Thoracic aorta (tissue), 2 donors: ENCODE measurements at regions not wholly inside any gene's neighbourhood (a gene's known extent, or its start where the extent isn't known, plus 50 kb on each side); places are given as distances from the start of the nearest gene placed in this dataset.

Experiments
- ATAC-seq: fragments of 150-250 bp; one replicate; pipeline ENCODE4 v1.8.0; 2017; ENCODE audit warnings: low read depth; ENCODE audit not compliant: insufficient number of reproducible peaks, low FRiP score
- DNase-seq: peaks from one replicate; pipeline ENCODE4 v3.0.0-alpha.2; 2020; ENCODE audit warnings: low spot score
- H3K27ac ChIP-seq, 2 donors: fragments of 200-600 bp; sonication (generic); 1 replicate in 1 of 2; 2 replicates in 1 of 2; pipeline ENCODE4 v1.5.1; 2016; ENCODE audit warnings: mild to moderate bottlenecking in 2 of 2, moderate library complexity in 2 of 2
- H3K27me3 ChIP-seq: fragments of 200-600 bp; sonication (generic); replicated peaks from 2 replicates; pipeline ENCODE4 v1.6.0; 2016; ENCODE audit warnings: mild to moderate bottlenecking; ENCODE audit not compliant: insufficient read depth
- H3K36me3 ChIP-seq: fragments of 200-600 bp; sonication (generic); one replicate; pipeline ENCODE4 v1.5.1; 2016
- H3K4me1 ChIP-seq, 2 donors: fragments of 200-600 bp; sonication (generic); 1 replicate in 1 of 2; 2 replicates in 1 of 2; pipeline versions ENCODE4 v1.5.1 to v1.6.0; 2016; ENCODE audit warnings: low read depth in 2 of 2, mild to moderate bottlenecking in 1 of 2; ENCODE audit not compliant: control insufficient read depth in 1 of 2
- H3K4me3 ChIP-seq: fragments of 200-600 bp; sonication (generic); 2 replicates; pipeline ENCODE4 v1.5.1; 2016; ENCODE audit warnings: mild to moderate bottlenecking
- H3K9me3 ChIP-seq: fragments of 200-600 bp; sonication (generic); 2 replicates; pipeline ENCODE4 v1.5.1; 2016
- CTCF ChIP-seq: fragments of 200-600 bp; sonication (generic); IDR thresholded peaks from one replicate; pipeline ENCODE4 v1.5.1; 2019; ENCODE audit warnings: antibody characterized with exemption

- Histone ChIP-seq H3K4me3 (no peak overlapping the region), H3K36me3 (no peaks in the 10 kb centered on the region), H3K27ac (no peak overlapping the region), H3K27me3 (no peaks in the 10 kb centered on the region), H3K9me3 (no peaks in the 10 kb centered on the region), H3K4me1 (no peaks in the 10 kb centered on the region)
- TF ChIP-seq CTCF = no peak
- DNase-seq (no peak), ATAC-seq (no peak)
Observed at GRCh38 chr6:18692929-18693685, 306.0 kb downstream of the RNF144B start.

- no peaks in the 10 kb centered on the region for H3K27me3 ChIP-seq
- H3K27ac ChIP-seq = no peak overlapping the region
- no peak overlapping the region for H3K4me3 ChIP-seq
- H3K9me3 ChIP-seq = no peaks in the 10 kb centered on the region
- DNase-seq (no peak), ATAC-seq (no peak)
- H3K4me1 ChIP-seq = no peaks in the 10 kb centered on the region
- TF ChIP-seq CTCF = no peak
- H3K36me3 ChIP-seq = no peaks in the 10 kb centered on the region
Observed at GRCh38 chr6:18693881-18694280, 306.7 kb downstream of the RNF144B start.

- no peak for ATAC-seq
- H3K9me3 ChIP-seq = no peaks in the 10 kb centered on the region
Observed at GRCh38 chr6:18703546-18703945, 316.4 kb downstream of the RNF144B start.

GRCh38 chr6:18707714-18708439 lies 320.7 kb downstream of the RNF144B start:
- H3K27ac ChIP-seq = no peak overlapping the region
- ATAC-seq (no peak), DNase-seq (no peak)
- no peak for TF ChIP-seq CTCF
- no peaks in the 10 kb centered on the region for H3K4me1 ChIP-seq
- no peaks in the 10 kb centered on the region for H3K9me3 ChIP-seq
- H3K4me3 ChIP-seq = no peak overlapping the region
- no peaks in the 10 kb centered on the region for H3K27me3 ChIP-seq
- no peaks in the 10 kb centered on the region for H3K36me3 ChIP-seq

More at GRCh38 chr6:18703546-18703945, 316.4 kb downstream of the RNF144B start:
- no peak for DNase-seq
- no peak overlapping the region for H3K27ac ChIP-seq
- H3K27me3 ChIP-seq = no peaks in the 10 kb centered on the region
- TF ChIP-seq CTCF = no peak
- H3K36me3 ChIP-seq = no peaks in the 10 kb centered on the region
- no peak overlapping the region for H3K4me3 ChIP-seq
- H3K4me1 ChIP-seq = no peaks in the 10 kb centered on the region

- DNase-seq (no peak), ATAC-seq (no peak)
- TF ChIP-seq CTCF = no peak
- Histone ChIP-seq H3K27me3 (no peaks in the 10 kb centered on the region), H3K27ac (no peak overlapping the region), H3K9me3 (no peaks in the 10 kb centered on the region), H3K36me3 (no peaks in the 10 kb centered on the region), H3K4me1 (no peaks in the 10 kb centered on the region), H3K4me3 (no peak overlapping the region)
Observed at GRCh38 chr6:18712595-18712994, 325.4 kb downstream of the RNF144B start.
